HepG2 (cell line): ENCODE measurements at regions not wholly inside any gene's neighbourhood (a gene's known extent, or its start where the extent isn't known, plus 50 kb on each side); places are given as distances from the start of the nearest gene placed in this dataset.

ENCODE experiments used
- FOSL2 ChIP-seq: sonication (generic); formaldehyde crosslinking; IDR thresholded peaks from 2 replicates; pipeline ENCODE4 v1.4.0; 2020; ENCODE audit warnings: missing genetic modification reagents
- MBNL3 ChIP-seq: fragments of 250-450 bp; sonication (Bioruptor Pico); conservative IDR thresholded peaks from 2 replicates; pipeline ENCODE4 v1.8.0; 2022; ENCODE audit warnings: mild to moderate bottlenecking, inconsistent platforms
- TBX3 ChIP-seq: fragments of 450-650 bp; IDR thresholded peaks from 2 replicates; pipeline ENCODE4 v1.6.1; 2017; ENCODE audit warnings: antibody characterized with exemption, mild to moderate bottlenecking, inconsistent platforms, borderline replicate concordance
- ZKSCAN1 ChIP-seq: fragments of 150-350 bp; IDR thresholded peaks from 2 replicates; pipeline ENCODE4 v1.6.1; 2014; ENCODE audit warnings: low read length
- ZMAT3 ChIP-seq: sonication (generic); formaldehyde crosslinking; conservative IDR thresholded peaks from 2 replicates; pipeline ENCODE4 v1.7.0; 2021; ENCODE audit warnings: missing genetic modification reagents
- ZNF143 ChIP-seq: sonication (generic); formaldehyde crosslinking; IDR thresholded peaks from 2 replicates; pipeline ENCODE4 v1.4.0; 2020; ENCODE audit warnings: missing genetic modification reagents
- TF ChIP-seq, protein P1 (sequence below): sonication (generic); formaldehyde crosslinking; IDR thresholded peaks from 2 replicates; pipeline ENCODE4 v1.9.0; 2021; ENCODE audit warnings: missing genetic modification reagents, borderline replicate concordance
- TF ChIP-seq, protein P2 (sequence below), 2 experiments: sonication (generic) in 1 of 2; formaldehyde crosslinking in 1 of 2; IDR thresholded peaks; 2 replicates each; pipeline versions ENCODE4 v1.4.0 to v1.6.1; 2016 to 2020; ENCODE audit warnings: borderline replicate concordance in 1 of 2, low read depth in 1 of 2, mild to moderate bottlenecking in 1 of 2, missing genetic modification reagents in 1 of 2
- TF ChIP-seq, protein P3 (sequence below), 2 experiments: fragments of 450-650 bp in 1 of 2; sonication (generic) in 1 of 2; formaldehyde crosslinking; IDR thresholded peaks; 2 replicates each; pipeline versions ENCODE4 v1.5.0 to v1.8.0; 2020 to 2022; ENCODE audit warnings: mild to moderate bottlenecking in 1 of 2, missing genetic modification reagents in 1 of 2
- TF ChIP-seq, protein P4 (sequence below): sonication (generic); formaldehyde crosslinking; IDR thresholded peaks from 2 replicates; pipeline ENCODE4 v1.4.0; 2020; ENCODE audit warnings: missing genetic modification reagents
- TF ChIP-seq, protein P5 (sequence below): sonication (generic); formaldehyde crosslinking; IDR thresholded peaks from 2 replicates; pipeline ENCODE4 v1.5.0; 2020; ENCODE audit warnings: mild to moderate bottlenecking, missing genetic modification reagents
- TF ChIP-seq, protein P6 (sequence below): sonication (generic); formaldehyde crosslinking; IDR thresholded peaks from 2 replicates; pipeline ENCODE4 v1.4.0; 2020; ENCODE audit warnings: low read depth, missing genetic modification reagents

DNA sequence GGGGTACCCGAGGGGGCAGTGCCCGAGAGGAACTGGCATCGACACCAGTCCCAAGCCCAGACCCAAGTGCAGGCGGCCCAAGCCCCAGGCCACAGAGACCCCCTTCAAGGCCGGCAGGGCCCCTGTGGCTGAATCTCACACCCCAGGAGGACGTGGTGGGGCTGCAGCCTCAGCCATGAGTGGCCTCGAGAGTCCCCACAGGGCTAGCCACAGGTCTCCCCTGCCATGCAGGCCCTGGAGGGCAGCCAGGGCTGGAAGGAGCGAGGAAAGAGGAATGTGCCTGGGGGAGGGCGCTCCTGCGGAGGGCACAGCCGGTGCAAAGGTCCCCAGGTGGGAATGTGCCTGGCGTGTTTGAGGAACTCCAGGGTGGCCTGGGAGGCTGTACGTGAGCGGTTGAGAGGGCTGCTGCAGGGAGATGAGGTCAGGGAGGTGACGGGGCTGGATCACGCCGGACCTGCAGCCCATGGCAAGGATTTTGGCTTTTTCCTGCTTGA, 86.1 kb downstream of the NCOR2 start (continued):
- TF ChIP-seq, protein P1, sequence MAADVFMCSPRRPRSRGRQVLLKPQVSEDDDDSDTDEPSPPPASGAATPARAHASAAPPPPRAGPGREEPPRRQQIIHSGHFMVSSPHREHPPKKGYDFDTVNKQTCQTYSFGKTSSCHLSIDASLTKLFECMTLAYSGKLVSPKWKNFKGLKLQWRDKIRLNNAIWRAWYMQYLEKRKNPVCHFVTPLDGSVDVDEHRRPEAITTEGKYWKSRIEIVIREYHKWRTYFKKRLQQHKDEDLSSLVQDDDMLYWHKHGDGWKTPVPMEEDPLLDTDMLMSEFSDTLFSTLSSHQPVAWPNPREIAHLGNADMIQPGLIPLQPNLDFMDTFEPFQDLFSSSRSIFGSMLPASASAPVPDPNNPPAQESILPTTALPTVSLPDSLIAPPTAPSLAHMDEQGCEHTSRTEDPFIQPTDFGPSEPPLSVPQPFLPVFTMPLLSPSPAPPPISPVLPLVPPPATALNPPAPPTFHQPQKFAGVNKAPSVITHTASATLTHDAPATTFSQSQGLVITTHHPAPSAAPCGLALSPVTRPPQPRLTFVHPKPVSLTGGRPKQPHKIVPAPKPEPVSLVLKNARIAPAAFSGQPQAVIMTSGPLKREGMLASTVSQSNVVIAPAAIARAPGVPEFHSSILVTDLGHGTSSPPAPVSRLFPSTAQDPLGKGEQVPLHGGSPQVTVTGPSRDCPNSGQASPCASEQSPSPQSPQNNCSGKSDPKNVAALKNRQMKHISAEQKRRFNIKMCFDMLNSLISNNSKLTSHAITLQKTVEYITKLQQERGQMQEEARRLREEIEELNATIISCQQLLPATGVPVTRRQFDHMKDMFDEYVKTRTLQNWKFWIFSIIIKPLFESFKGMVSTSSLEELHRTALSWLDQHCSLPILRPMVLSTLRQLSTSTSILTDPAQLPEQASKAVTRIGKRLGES (CRISPR knock-in tag): no peak
- TF ChIP-seq, protein P2, sequence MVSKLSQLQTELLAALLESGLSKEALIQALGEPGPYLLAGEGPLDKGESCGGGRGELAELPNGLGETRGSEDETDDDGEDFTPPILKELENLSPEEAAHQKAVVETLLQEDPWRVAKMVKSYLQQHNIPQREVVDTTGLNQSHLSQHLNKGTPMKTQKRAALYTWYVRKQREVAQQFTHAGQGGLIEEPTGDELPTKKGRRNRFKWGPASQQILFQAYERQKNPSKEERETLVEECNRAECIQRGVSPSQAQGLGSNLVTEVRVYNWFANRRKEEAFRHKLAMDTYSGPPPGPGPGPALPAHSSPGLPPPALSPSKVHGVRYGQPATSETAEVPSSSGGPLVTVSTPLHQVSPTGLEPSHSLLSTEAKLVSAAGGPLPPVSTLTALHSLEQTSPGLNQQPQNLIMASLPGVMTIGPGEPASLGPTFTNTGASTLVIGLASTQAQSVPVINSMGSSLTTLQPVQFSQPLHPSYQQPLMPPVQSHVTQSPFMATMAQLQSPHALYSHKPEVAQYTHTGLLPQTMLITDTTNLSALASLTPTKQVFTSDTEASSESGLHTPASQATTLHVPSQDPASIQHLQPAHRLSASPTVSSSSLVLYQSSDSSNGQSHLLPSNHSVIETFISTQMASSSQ (IDR thresholded peaks at IDR 0.05; ENCODE audit: low read depth): no peak
- TF ChIP-seq, protein P2 (CRISPR knock-in tag; IDR thresholded peaks at IDR 0.05; ENCODE audit: borderline replicate concordance): peak; percentile 63; the same call in 1 of the 2 replicates
- no peak for TF ChIP-seq ZMAT3 (CRISPR knock-in tag)
- TF ChIP-seq ZNF143 (CRISPR knock-in tag): 0 out of 2 replicates have a peak, but pooled peaks have one; percentile 25
- no peak for TF ChIP-seq MBNL3
- TF ChIP-seq, protein P3, sequence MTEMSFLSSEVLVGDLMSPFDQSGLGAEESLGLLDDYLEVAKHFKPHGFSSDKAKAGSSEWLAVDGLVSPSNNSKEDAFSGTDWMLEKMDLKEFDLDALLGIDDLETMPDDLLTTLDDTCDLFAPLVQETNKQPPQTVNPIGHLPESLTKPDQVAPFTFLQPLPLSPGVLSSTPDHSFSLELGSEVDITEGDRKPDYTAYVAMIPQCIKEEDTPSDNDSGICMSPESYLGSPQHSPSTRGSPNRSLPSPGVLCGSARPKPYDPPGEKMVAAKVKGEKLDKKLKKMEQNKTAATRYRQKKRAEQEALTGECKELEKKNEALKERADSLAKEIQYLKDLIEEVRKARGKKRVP (CRISPR knock-in tag; IDR thresholded peaks at IDR 0.05): no peak
- TF ChIP-seq ZKSCAN1: no peak
- TF ChIP-seq, protein P4, sequence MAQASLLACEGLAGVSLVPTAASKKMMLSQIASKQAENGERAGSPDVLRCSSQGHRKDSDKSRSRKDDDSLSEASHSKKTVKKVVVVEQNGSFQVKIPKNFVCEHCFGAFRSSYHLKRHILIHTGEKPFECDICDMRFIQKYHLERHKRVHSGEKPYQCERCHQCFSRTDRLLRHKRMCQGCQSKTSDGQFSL: no peak
- TF ChIP-seq, protein P5, sequence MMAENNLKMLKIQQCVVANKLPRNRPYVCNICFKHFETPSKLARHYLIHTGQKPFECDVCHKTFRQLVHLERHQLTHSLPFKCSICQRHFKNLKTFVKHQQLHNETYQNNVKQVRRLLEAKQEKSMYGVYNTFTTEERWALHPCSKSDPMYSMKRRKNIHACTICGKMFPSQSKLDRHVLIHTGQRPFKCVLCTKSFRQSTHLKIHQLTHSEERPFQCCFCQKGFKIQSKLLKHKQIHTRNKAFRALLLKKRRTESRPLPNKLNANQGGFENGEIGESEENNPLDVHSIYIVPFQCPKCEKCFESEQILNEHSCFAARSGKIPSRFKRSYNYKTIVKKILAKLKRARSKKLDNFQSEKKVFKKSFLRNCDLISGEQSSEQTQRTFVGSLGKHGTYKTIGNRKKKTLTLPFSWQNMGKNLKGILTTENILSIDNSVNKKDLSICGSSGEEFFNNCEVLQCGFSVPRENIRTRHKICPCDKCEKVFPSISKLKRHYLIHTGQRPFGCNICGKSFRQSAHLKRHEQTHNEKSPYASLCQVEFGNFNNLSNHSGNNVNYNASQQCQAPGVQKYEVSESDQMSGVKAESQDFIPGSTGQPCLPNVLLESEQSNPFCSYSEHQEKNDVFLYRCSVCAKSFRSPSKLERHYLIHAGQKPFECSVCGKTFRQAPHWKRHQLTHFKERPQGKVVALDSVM: peak; percentile 60
- 0 out of 2 replicates have a peak, but pooled peaks have one; percentile 10 for TF ChIP-seq FOSL2 (CRISPR knock-in tag)
- no peak for TF ChIP-seq TBX3
- TF ChIP-seq, protein P6, sequence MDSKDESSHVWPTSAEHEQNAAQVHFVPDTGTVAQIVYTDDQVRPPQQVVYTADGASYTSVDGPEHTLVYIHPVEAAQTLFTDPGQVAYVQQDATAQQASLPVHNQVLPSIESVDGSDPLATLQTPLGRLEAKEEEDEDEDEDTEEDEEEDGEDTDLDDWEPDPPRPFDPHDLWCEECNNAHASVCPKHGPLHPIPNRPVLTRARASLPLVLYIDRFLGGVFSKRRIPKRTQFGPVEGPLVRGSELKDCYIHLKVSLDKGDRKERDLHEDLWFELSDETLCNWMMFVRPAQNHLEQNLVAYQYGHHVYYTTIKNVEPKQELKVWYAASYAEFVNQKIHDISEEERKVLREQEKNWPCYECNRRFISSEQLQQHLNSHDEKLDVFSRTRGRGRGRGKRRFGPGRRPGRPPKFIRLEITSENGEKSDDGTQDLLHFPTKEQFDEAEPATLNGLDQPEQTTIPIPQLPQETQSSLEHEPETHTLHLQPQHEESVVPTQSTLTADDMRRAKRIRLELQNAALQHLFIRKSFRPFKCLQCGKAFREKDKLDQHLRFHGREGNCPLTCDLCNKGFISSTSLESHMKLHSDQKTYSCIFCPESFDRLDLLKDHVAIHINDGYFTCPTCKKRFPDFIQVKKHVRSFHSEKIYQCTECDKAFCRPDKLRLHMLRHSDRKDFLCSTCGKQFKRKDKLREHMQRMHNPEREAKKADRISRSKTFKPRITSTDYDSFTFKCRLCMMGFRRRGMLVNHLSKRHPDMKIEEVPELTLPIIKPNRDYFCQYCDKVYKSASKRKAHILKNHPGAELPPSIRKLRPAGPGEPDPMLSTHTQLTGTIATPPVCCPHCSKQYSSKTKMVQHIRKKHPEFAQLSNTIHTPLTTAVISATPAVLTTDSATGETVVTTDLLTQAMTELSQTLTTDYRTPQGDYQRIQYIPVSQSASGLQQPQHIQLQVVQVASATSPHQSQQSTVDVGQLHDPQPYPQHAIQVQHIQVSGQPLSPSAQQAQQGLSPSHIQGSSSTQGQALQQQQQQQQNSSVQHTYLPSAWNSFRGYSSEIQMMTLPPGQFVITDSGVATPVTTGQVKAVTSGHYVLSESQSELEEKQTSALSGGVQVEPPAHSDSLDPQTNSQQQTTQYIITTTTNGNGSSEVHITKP: no peak
